22Rv1 (cell line): ENCODE measurements at regions not wholly inside any gene's neighbourhood (a gene's known extent, or its start where the extent isn't known, plus 50 kb on each side); places are given as distances from the start of the nearest gene placed in this dataset.

ENCODE experiments used
- ZFX ChIP-seq: fragments of 450-650 bp; IDR thresholded peaks from 2 replicates; pipeline ENCODE4 v1.6.1; 2017; ENCODE audit warnings: antibody characterized with exemption, borderline replicate concordance
- TF ChIP-seq, protein P1 (sequence below): fragments of 450-650 bp; IDR thresholded peaks from 2 replicates; pipeline ENCODE4 v1.5.1; 2017; ENCODE audit warnings: mild to moderate bottlenecking

DNA sequence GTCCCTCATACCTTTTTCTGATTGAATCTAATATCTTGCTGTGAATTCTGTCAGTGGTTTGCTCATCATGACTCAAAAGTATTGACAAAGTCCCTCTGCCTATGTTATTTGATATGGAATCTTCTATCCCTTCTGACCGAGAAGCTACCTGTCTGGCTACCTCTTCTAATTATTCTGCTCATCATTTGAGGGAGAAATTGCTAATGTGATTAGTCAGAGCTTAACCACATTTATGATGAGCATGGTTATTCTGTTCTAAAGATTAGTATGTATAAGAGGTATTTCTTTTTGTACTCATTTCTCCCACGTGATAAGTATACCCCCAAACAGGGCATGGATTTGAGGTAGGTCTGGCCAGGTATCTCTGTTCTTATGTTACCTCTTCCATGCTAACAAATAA, 428.4 kb upstream of the KCNMB2 start:
- TF ChIP-seq, protein P1, sequence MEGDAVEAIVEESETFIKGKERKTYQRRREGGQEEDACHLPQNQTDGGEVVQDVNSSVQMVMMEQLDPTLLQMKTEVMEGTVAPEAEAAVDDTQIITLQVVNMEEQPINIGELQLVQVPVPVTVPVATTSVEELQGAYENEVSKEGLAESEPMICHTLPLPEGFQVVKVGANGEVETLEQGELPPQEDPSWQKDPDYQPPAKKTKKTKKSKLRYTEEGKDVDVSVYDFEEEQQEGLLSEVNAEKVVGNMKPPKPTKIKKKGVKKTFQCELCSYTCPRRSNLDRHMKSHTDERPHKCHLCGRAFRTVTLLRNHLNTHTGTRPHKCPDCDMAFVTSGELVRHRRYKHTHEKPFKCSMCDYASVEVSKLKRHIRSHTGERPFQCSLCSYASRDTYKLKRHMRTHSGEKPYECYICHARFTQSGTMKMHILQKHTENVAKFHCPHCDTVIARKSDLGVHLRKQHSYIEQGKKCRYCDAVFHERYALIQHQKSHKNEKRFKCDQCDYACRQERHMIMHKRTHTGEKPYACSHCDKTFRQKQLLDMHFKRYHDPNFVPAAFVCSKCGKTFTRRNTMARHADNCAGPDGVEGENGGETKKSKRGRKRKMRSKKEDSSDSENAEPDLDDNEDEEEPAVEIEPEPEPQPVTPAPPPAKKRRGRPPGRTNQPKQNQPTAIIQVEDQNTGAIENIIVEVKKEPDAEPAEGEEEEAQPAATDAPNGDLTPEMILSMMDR: no peak
- TF ChIP-seq ZFX: no peak
